GM23248 (cell line): ENCODE measurements at regions not wholly inside any gene's neighbourhood (a gene's known extent, or its start where the extent isn't known, plus 50 kb on each side); places are given as distances from the start of the nearest gene placed in this dataset.
"Not testable (repeated sequence)": the region's sequence is repeated elsewhere in the genome, so short reads cannot be mapped to it uniquely, and the experiment has no call there.

Source experiments
- EZH2 ChIP-seq: fragments of 200-600 bp; sonication (generic); IDR thresholded peaks from 2 replicates; pipeline ENCODE4 v1.6.1; 2018; ENCODE audit warnings: antibody characterized with exemption, mild to moderate bottlenecking; ENCODE audit not compliant: insufficient read depth, poor library complexity, severe bottlenecking
- EZH2phosphoT487 ChIP-seq: fragments of 200-600 bp; sonication (generic); IDR thresholded peaks from 2 replicates; pipeline ENCODE4 v1.6.1; 2018; ENCODE audit warnings: antibody characterized with exemption, moderate library complexity, mild to moderate bottlenecking, low read depth; ENCODE audit not compliant: insufficient read depth

GRCh38 chr5:155586808-155587207 lies 573.3 kb downstream of the KIF4B start:
- TF ChIP-seq EZH2phosphoT487, EZH2: not testable (repeated sequence)
